Activated CD8-positive, alpha-beta memory T cell treated with anti-CD3 and anti-CD28 coated beads, Interleukin-2, amount 50 U/mL, for 1 hour (primary cell): ENCODE measurements at regions not wholly inside any gene's neighbourhood (a gene's known extent, or its start where the extent isn't known, plus 50 kb on each side); places are given as distances from the start of the nearest gene placed in this dataset.

Source experiments
- DNase-seq: peaks from one replicate; pipeline ENCODE4 v3.0.0-alpha.2; 2020; ENCODE audit errors: extremely low read depth

DNA sequence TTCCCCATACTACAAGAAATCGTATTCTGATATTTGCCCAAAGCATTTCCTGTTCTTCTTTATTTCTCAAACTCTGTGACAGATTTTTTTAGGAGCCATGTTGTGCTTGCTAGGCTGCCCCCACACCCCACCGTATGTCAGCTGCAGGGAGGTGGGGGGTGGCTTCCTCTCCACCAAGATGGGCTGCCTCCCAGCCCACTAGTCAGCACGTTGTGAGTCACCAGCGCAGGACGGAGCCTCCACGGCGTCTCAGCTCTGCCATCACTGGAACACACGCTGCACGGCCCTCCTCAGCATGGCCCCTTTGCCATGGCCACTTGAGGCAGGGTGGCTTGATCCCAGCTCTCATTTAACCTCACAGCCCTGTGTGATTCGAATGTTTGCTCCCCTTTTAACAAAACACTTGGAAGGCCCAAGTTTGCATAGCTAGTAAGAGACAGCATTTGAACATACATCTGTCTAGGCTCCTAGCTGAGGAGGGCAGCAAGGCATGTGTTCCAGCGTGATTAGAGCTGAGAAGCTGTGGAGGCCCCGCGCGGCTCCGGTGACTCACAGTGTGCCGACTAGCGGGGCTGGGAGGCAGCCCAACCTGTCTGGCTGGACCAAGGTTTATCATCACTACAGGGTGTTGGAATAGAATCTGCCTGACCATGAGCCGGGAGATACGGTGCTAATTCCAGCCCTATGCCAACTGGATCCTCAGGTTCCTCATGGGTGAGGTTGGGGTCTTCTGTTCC is 180.7 kb upstream of the NCAM1 start:
- no peak for DNase-seq

DNA sequence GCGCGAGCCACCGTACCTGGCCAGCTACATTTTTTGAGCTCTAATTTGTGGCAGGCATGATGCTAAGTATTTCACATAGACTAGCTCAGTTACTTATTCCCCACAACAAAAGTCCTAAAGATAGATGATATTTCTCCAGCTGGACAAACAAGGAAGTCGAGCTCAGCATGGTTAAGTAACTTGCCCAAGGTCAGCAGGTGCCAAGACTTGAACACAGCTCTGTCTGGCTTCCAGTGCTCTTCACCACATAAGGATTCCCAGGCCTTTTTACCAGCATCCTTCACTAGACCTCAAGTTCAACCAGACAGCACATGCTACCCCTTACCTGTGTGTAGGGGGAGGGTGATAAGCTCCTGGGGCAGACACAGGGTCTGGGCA is 177.3 kb upstream of the NCAM1 start:
- no peak for DNase-seq

DNA sequence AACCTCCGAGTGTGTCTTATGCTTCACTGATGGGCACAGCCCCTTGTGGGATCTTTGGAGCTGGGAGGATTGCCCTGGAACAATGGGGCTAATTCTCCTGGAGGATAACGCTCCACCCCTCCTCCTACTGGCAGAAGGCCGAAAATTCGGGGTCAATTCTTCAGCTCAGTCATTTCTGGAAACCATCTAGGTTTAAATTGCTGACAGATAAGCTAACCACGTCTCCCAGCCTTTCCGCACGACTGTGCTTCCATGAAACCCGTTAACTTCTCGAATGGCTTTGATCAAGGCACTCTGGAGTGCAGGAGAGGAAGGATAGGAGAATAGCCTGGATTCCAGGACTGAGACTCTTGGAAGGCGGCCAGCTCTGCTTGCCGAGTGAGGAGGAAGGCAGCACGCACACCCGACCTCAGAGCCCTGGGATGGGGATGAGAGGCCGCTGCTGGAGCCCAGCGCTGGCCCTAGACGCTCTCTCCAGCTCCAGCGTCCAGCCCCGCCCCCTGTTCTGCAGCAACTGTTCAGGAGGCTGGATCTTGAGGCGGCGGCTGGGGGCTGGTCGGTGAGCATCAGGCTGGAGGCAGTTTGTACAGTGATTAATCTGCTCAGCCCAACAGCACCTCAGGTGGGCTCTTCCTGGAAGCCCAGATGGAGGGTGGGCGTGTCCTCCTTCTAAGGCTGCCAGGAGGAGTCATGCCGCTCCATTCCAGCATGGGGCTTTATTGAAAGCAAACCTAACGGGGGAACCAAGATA is 176.7 kb upstream of the NCAM1 start:
- no peak for DNase-seq

DNA sequence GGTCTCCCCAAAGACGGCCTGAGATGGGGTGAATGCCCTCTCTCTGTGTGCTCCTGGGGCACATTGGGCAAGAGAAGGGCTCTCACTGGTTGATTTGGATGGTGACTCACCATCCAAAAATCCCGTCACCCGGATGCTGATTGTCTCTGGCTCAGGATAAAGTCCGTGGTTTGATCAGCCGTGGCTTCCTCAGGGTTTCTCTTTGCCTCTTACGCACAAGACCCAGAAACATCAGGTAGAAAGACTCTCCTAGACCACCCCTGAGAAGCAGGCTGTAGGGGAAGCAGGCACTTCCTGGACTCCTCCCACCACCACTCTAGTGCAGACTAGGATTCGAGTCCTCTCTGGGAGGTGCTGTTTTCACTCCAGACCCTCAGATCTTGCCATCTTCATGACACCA is 176.1 kb upstream of the NCAM1 start:
- DNase-seq: no peak

DNA sequence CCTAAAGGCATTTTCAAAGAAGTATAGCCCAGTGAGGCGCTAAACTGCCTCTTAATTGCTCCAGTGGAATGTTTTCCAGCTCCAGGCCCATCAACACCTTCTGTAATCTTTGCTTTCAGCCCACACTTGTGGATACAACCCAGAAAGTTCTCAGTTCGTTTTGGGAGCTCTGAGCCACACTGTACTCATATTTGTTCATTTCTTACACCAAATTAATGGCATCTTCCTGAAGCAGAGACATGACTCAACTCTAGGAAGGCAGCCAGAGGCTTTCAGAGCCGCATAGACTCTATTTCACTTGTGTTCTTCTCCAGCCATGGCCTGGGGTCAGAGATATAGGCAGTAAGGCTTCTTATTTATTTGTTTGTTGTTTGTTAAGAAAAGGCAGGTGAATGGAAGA is 175.5 kb upstream of the NCAM1 start:
- no peak for DNase-seq

DNA sequence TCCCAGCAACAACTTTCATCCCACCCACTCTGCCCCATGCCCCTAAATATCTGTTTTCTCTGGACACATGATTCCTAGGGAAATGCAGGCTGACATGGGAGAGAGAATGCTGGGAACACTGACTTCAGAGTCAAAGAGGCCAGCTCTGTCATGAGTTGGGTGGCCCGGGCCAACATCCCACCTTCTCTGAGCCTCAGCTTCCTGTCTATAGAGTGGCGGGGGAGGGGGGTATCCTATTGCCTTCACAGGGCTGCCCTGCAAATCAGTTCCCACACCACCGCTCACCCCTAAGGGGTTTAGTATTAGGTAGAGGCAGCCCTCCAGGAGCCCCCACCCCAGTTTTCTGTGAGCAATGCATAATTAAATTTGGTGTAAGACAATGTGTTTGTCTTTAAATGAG is 175.0 kb upstream of the NCAM1 start:
- DNase-seq: no peak

DNA sequence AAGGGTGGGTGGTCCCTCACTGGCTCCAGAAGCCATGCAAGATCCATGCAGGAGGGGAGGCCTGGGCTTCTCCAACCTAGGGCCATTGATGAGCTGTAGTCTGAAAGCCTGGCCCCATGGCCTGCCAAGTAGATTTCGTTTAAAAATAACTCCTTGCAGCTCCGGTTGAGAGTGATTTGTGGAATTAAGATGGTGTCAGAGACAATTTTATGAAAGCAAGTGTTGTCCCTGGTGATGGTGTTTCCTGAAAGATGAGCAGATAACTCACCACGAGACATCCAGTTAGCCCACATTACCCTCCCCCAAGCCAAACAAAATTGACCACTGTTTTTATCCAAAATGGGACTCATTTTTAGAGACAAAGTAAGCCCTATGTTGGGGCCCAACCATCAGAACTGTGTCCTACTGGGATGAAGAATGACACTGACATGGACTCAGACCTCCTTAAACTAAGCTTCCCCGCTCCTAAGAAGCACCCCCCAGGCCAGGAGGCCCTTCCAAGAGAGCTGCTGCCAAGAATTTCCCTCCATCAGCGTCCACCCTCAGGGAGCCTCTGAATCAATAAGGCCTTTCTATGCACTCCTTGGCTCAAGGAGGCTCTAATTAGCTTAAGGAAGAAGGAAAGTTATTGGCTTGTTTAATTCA is 174.2 kb upstream of the NCAM1 start:
- no peak for DNase-seq

DNA sequence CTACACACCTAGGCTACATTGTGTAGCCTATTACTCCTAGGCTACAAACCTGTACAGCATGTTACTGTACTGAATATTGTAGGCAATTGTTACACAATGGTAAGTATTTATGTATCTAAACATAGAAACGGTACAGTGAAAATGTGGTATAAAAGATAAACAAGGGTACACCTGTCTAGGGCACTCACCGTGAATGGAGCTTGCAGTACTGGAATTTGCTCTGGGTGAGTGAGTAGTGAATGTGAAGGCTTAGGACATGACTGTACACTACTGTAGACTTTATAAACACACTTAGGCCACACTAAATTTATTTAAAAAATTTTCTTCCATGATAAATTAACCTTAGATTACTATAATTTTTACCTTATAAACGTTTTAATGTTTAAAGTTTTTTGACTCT is 171.7 kb upstream of the NCAM1 start:
- no peak for DNase-seq

DNA sequence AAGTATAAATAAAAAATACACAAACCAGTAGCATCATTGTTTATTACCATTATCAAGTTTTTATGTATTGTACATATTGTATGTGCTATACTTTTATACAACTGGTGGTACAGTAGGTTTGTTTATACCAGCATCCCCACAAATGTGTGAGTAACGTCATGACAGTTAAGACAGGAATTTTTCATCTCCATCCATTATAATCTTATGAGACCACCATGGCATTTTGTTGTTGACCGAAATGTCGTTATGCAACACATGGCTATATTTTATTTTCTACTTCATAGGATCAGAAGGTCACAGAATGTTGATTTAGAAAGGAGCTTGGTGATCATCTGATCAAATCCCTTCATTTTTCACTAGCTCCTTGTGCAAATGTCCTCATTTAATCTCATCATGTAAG is 170.9 kb upstream of the NCAM1 start:
- DNase-seq: no peak

DNA sequence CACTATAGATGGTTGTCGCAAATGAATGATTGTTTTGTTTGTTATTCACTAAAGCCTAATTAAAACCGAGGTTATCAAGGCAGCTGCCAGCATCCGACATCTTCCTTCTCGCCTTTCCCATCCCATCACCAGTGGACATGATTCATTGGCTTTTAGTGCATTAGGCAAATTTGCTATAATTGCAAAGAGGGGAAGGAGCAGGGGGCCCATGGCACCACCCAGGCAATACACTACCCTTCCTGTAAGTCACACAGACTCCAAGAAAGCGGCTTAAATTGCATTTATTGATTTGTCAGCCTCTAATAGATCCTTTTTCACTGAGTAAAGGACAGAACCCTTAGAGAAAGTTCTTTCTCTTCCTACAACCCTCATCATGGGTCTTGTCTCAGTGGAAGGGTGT is 169.2 kb upstream of the NCAM1 start:
- DNase-seq: no peak

DNA sequence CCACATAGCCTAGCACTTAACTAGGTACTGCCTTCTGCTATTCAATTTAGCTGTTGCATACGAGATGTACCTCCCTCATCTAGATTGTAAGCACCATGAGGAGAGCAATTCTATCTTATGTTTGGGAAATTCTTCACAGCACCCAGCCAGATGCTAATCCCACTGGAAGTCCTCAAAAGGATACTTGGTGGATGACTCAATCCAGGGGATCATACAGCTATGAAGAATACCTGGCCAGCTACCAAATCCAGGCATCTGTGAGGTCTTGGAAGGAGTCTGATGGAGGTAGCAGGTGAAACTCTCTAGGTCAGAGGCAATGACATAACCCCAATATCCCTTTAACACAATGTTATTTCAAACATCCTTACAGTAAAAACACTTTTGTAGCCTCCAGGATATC is 167.8 kb upstream of the NCAM1 start:
- no peak for DNase-seq

DNA sequence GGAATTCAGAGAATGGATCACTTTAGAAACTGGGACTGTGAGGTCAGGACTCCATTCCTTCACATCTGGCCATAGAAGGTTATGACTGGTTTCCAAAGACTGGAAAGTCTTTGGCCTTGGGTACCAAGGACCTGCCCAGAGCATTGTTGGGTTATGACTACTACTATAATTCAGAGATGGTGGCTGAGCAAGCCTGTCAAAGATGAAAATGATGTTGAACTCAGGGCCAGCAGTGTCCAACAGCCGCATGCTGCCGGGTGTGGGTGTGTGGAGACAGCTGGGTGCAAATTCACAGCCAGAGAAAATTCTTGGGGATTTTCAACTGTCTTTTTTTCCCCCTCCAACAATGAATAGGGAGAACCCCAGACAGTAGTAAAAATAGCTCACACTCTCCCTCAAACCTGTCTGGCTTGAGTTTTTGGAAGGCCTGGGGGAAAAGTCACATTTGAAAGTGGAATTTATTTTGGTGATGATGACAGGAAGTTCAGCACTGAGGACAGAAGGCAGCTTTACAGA is 166.8 kb upstream of the NCAM1 start:
- no peak for DNase-seq

DNA sequence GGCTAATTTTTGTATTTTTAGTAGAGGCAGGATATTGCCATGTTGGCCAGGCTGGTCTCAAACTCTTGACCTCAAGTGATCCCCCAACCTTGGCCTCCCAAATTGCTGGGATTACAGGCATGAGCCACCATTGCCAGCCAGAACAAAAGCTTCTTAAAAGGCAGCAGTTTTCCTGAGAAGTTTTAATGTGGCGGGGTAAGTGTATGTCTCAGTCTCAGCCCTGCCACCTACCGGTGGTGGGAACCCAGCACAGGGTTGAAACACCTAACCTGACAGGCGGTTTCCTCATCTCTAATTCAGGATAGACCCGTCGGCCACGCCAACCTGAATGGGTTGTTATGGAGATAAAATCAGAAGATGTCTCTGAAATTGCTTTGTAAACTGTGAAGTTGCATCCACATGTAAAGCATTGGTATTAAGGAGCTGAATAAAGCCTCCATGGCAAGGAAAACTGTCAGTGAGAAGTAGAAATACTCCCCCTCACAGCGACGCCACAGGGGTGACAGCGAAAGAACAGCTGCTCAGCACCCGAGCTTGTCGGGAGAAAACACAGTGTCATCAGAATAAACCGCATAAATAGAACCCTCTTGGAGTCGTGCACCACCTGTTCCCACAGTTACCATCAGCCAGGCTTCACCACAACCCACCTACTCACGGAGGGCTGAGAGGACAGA is 165.9 kb upstream of the NCAM1 start:
- no peak for DNase-seq

DNA sequence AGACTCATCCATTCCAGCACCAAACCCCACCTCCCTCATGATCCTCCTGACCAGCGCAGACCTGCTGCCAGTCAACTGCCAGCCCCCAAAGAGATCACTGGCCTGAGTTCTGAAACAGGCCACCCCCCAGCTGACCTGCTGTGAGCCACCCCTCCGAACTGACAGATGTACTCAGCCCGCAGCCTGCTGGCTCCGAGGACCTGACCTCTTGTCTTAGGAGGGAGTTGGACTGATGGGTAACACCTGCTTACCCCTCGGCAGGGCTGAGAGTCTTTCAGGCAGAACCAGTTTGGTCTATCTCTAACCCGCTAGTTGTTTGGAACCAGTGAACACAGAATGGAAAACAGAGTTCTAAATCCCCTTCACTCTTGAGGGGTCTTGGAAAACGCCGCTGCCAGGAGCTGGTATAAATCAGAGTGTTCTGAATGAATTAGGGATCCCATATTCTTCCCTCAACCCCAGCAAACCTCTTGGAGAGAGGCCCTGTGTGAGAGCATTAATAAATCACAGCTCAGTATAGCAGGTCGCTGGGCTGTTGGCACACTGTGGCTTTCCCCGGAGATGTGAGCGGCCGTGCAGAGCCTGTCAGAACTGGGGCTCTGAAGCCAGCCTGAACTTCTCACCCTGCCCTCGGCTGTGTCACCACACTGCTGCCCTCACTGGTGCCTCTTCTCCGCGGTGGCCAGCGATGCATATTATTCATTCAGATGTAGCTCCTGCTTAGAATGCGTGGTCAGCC is 165.1 kb upstream of the NCAM1 start:
- DNase-seq: no peak

DNA sequence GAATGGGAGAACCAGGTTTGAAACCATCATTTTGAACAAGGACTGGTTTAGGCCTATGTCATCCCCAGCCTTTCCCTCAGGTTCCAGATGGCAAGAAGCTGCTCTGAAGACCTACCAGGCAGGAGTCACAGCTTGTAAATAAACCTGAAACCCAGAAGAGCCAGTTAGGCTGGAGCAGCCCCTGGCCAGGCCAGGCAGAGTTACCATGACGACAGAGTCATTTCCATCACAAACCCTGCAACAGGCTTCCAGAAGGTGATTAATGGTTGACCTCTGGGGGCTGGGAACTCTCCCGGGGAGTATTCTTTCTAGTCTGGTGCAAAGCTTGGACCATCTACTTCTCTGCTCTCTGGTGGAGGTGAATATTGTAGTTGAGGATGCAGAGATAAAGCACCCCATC is 164.1 kb upstream of the NCAM1 start:
- no peak for DNase-seq

DNA sequence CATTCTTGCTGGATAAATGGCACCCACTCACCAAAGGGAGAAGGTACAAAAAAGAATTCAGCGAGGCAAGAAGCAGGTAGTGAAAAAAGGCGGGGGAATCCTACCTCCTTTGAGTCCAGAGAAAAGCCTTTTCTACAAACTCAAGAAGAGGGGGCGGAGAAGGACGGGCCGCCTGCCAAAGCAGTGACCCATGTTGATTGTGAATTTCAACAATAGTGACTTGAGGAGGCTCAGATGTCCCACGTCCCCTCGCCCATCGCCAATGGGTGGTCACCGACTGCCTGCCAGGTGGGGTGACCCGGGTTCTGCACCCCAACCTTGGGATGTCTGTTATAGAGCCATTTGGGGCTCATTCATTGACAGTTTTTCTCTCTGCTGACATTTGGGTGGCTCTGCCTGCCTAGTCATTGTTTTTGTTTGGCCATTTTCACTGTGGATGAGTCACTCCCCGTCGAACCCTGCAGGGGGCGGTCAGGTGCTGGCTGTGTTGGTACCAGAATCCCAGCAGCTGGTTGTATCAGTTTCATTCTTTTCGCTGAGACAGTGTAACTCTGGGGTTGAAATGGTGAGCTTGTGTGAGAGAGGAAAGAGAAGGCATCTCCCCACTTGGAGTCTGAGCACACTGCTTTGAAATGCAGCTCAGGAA is 163.4 kb upstream of the NCAM1 start:
- DNase-seq: no peak

DNA sequence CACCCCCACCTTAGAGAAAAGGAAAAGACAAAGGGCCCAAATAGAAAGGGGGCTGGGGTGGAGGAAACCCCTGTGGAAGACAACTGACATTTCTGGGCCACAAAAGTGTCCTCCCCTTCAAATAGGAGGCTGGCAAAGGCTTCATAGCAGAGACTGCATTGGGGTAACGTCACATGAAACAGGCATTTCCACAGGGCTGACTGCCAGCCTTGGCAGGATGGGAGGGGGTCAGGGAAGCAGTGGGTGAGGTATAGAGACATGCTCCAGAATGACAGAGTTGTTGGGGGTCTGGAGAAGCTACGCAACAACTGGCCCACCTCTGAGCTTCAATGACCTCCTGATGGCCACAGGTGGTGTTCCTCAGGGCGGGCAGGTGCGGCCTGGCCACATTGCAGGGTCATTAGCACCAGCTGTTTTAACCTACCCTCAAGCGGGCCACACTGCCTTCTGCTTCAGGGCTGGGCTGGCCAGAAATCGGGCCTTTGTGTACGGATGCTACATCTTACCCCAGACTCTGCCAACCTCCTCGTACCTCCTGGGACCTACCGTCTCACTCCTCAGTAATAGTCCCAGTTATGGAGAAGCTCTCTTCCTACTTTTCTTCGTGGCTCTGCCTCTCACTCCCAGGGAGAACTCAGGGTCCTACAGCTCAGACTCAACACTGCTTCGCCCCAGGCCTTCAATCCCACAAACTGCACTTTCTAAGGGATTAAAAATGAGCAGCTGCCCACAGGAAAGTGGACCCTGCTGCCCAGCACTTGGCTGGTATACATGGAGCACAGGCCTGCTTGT is 160.0 kb upstream of the NCAM1 start:
- no peak for DNase-seq

DNA sequence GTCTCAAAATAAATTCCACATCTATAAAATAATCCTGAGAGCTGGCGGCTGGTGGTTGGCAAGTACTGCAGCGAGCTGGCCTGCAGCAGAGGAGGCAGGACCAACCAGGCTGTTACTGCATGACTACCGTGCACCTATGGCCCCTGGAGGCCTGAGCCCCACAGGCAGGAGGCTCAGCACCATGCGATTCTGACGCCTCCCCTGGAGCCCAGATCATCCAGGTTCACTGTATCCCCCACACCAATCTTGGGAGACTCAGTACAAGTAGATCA is 159.5 kb upstream of the NCAM1 start:
- DNase-seq: no peak

DNA sequence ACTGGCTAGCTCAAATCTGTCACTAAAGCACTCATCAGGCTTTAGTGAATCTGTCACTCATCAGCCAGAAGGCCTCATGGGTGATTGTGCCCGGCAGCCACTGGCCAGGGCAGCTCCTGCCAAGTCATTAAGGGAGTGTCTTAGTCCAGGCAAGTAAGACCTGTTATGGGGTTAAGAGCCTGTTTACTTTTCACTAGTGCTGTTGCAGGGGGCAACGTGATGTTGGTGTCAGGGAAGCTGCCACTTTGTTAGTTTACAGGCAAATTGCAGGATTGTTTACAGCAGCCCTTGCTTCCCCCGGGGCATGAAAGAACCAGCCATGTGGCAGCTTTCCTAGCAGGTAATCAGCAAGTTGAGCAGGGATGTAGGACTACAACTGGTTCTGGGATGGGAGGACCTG is 155.6 kb upstream of the NCAM1 start:
- DNase-seq: no peak

DNA sequence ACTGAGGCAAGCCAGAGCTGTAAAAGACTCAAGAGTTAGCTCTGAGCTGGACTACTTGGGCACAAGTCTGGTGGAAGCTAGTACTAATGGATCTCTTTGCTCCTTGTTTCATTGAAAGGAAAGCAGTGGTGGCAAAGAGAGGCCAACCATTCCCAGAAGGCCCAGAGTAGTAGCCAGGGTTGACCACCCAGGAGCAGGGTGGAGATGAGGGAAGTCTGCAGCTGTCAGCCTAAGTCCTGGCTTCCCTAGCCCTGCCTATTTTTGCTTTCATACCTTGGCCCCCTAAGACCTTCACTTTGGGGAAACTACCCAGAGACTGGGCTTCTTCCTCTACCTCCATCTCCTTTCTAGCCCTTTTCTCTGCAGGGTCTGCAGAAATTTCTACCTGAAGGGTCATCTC is 155.0 kb upstream of the NCAM1 start:
- DNase-seq: no peak

DNA sequence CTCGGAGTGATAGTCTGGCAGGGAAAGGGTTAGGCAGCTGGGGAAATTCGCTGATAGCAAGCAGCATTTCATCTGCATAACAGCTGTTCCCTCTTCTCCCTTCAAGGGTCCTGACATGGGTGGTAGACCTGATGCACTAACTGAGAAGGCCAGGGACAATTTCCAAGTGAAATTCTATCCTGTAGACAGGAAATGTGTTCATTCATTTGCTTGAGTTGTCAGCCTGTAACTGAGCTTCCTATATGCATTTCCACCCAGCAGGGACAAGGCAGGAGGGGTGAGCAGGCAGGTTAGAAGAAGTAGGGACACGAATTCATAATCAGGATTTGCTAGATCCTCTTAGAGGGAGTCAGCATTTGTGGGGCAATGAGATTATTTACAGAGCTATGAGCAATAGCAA is 154.3 kb upstream of the NCAM1 start:
- DNase-seq: no peak
